ENCODE measurements at regions not wholly inside any gene's neighbourhood (a gene's known extent, or its start where the extent isn't known, plus 50 kb on each side); places are given as distances from the start of the nearest gene placed in this dataset.

- Histone ChIP-seq H3K4me3 (no peak overlapping the region), H3K9me3 (no peaks in the 10 kb centered on the region), H3K27ac (no peak overlapping the region), H3K36me3 (no peaks in the 10 kb centered on the region), H3K4me1 (no peaks in the 10 kb centered on the region), H3K27me3 (no peaks in the 10 kb centered on the region)
- in situ Hi-C loops (cut with MboI; ENCODE audit: low sequenced_read_pairs in 4 of 4), result no loop called here
- intact Hi-C loops (cut with DNase I; ENCODE audit: low total_unique reads), result no loop called here
- ATAC-seq (no peak), DNase-seq (no peak)
- no peak for TF ChIP-seq POLR2A (IDR thresholded peaks at IDR 0.05)
- TF ChIP-seq CTCF (IDR thresholded peaks at IDR 0.05 in 4 of 5, conservative IDR thresholded peaks at IDR 0.05 in 1 of 5), result no peak
Measured at GRCh38 chr1:199727682-199728081, 299.8 kb upstream of the NR5A2 start.

- no peaks in the 10 kb centered on the region for H3K36me3 ChIP-seq
- H3K4me3 ChIP-seq, result no peak overlapping the region
- ATAC-seq (no peak), DNase-seq (no peak)
- H3K4me1 ChIP-seq, result no peaks in the 10 kb centered on the region
- H3K27me3 ChIP-seq, result no peaks in the 10 kb centered on the region
- no peaks in the 10 kb centered on the region for H3K9me3 ChIP-seq
- no peak for TF ChIP-seq CTCF (IDR thresholded peaks at IDR 0.05 in 4 of 5, conservative IDR thresholded peaks at IDR 0.05 in 1 of 5)
- no peak for TF ChIP-seq POLR2A (IDR thresholded peaks at IDR 0.05)
- intact Hi-C loops (cut with DNase I; ENCODE audit: low total_unique reads), result no loop called here
- H3K27ac ChIP-seq, result no peak overlapping the region
- in situ Hi-C loops (cut with MboI; ENCODE audit: low sequenced_read_pairs in 4 of 4), result no loop called here
Measured at GRCh38 chr1:199728345-199728744, 299.2 kb upstream of the NR5A2 start.

GRCh38 chr1:199733125-199733524, 294.4 kb upstream of the NR5A2 start:
- TF ChIP-seq CTCF (IDR thresholded peaks at IDR 0.05 in 4 of 5, conservative IDR thresholded peaks at IDR 0.05 in 1 of 5) (no peak), POLR2A (IDR thresholded peaks at IDR 0.05) (no peak)
- in situ Hi-C loops (cut with MboI; ENCODE audit: low sequenced_read_pairs in 4 of 4) (no loop called here), intact Hi-C loops (cut with DNase I; ENCODE audit: low total_unique reads) (no loop called here)
- no peak for DNase-seq
- H3K9me3 ChIP-seq, result no peaks in the 10 kb centered on the region
- no peaks in the 10 kb centered on the region for H3K36me3 ChIP-seq
- no peaks in the 10 kb centered on the region for H3K4me1 ChIP-seq
- no peak overlapping the region for H3K4me3 ChIP-seq
- no peak for ATAC-seq
- no peaks in the 10 kb centered on the region for H3K27me3 ChIP-seq
- no peak overlapping the region for H3K27ac ChIP-seq

- TF ChIP-seq POLR2A (IDR thresholded peaks at IDR 0.05) (no peak), CTCF (IDR thresholded peaks at IDR 0.05 in 4 of 5, conservative IDR thresholded peaks at IDR 0.05 in 1 of 5) (no peak)
- in situ Hi-C loops (cut with MboI; ENCODE audit: low sequenced_read_pairs in 4 of 4), result no loop called here
- intact Hi-C loops (cut with DNase I; ENCODE audit: low total_unique reads), result no loop called here
- H3K27me3 ChIP-seq, result no peaks in the 10 kb centered on the region
- no peaks in the 10 kb centered on the region for H3K36me3 ChIP-seq
- no peak overlapping the region for H3K27ac ChIP-seq
- H3K4me3 ChIP-seq, result no peak overlapping the region
- no peaks in the 10 kb centered on the region for H3K4me1 ChIP-seq
- no peaks in the 10 kb centered on the region for H3K9me3 ChIP-seq
- ATAC-seq, result no peak
- DNase-seq, result no peak
Measured at GRCh38 chr1:199734186-199734585, 293.3 kb upstream of the NR5A2 start.

GRCh38 chr1:199735660-199736059, 291.9 kb upstream of the NR5A2 start:
- no peak overlapping the region for H3K4me3 ChIP-seq
- DNase-seq (no peak), ATAC-seq (no peak)
- no peaks in the 10 kb centered on the region for H3K9me3 ChIP-seq
- H3K27ac ChIP-seq, result no peak overlapping the region
- in situ Hi-C loops (cut with MboI; ENCODE audit: low sequenced_read_pairs in 4 of 4), result no loop called here
- no peaks in the 10 kb centered on the region for H3K4me1 ChIP-seq
- H3K27me3 ChIP-seq, result no peaks in the 10 kb centered on the region
- intact Hi-C loops (cut with DNase I; ENCODE audit: low total_unique reads), result no loop called here
- no peak for TF ChIP-seq CTCF (IDR thresholded peaks at IDR 0.05 in 4 of 5, conservative IDR thresholded peaks at IDR 0.05 in 1 of 5)
- TF ChIP-seq POLR2A (IDR thresholded peaks at IDR 0.05), result no peak
- no peaks in the 10 kb centered on the region for H3K36me3 ChIP-seq

Data from gastrocnemius medialis (tissue), 4 donors.